Mucosa of descending colon (tissue), 3 donors: ENCODE measurements at regions not wholly inside any gene's neighbourhood (a gene's known extent, or its start where the extent isn't known, plus 50 kb on each side); places are given as distances from the start of the nearest gene placed in this dataset.

Experiments used
- ATAC-seq: fragments of 200-7000 bp; cut with Tn5 transposase; one replicate; pipeline ENCODE4 v1.9.1; 2020; ENCODE audit warnings: mild to moderate bottlenecking, moderate library complexity
- DNase-seq, 3 donors: peaks; one replicate each; pipeline ENCODE4 v3.0.0-alpha.2; 2020
- H3K36me3 ChIP-seq: fragments of 200-600 bp; one replicate; pipeline ENCODE4 v1.8.0; 2021; ENCODE audit warnings: low read depth, mild to moderate bottlenecking
- H3K4me1 ChIP-seq: fragments of 200-600 bp; one replicate; pipeline ENCODE4 v1.8.0; 2021; ENCODE audit warnings: low read depth, mild to moderate bottlenecking
- H3K4me3 ChIP-seq: fragments of 200-600 bp; one replicate; pipeline ENCODE4 v1.8.0; 2021; ENCODE audit warnings: mild to moderate bottlenecking
- H3K9me3 ChIP-seq: fragments of 200-600 bp; one replicate; pipeline ENCODE4 v1.8.0; 2021; ENCODE audit warnings: mild to moderate bottlenecking
- intact Hi-C, 2 donors: fragments of 100-400 bp; cut with DNase I in 1 of 2; cut with micrococcal nuclease in 1 of 2; formaldehyde crosslinking; loops; one replicate each; pipeline versions ENCODE4 v1.11.0 to v1.11.1; 2022; cut with DNase I, micrococcal nuclease
- TF ChIP-seq, protein P1 (sequence below): fragments of 200-600 bp; IDR thresholded peaks from one replicate; pipeline ENCODE4 v1.8.0; 2022; ENCODE audit warnings: antibody characterized with exemption, mild to moderate bottlenecking
- donor health status: DM: no; HTN: no; CAD: no; lungs with moderate emphysema.
- donor health status: DM: no; HTN: no; CAD: no.
- donor health status: DM: no; HTN: yes; CAD: no.

DNA sequence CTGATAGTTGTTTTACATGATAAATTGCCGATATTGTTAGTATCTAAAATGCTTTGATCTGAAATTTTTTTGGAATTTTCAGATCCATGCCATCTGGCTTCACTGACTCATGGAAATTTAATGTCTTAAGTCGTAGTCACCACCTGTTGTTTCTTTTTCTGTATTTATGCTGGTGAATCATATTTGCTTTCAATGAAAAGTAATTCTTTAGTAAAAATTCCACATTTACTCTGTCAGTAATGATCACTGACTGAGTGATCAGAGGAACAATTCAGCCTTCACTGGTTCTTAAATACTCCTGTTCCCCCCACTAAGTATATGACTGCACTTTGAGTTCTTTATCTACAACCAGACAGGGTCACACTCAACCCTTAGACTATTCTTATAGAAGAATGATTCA, 185.6 kb upstream of the NRIP1 start:
- TF ChIP-seq, protein P1, sequence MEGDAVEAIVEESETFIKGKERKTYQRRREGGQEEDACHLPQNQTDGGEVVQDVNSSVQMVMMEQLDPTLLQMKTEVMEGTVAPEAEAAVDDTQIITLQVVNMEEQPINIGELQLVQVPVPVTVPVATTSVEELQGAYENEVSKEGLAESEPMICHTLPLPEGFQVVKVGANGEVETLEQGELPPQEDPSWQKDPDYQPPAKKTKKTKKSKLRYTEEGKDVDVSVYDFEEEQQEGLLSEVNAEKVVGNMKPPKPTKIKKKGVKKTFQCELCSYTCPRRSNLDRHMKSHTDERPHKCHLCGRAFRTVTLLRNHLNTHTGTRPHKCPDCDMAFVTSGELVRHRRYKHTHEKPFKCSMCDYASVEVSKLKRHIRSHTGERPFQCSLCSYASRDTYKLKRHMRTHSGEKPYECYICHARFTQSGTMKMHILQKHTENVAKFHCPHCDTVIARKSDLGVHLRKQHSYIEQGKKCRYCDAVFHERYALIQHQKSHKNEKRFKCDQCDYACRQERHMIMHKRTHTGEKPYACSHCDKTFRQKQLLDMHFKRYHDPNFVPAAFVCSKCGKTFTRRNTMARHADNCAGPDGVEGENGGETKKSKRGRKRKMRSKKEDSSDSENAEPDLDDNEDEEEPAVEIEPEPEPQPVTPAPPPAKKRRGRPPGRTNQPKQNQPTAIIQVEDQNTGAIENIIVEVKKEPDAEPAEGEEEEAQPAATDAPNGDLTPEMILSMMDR, result no peak
- H3K4me1 ChIP-seq, result no peaks in the 10 kb centered on the region
- no peak overlapping the region for H3K4me3 ChIP-seq
- no peaks in the 10 kb centered on the region for H3K36me3 ChIP-seq
- intact Hi-C loops, result no loop called here
- no peak for DNase-seq
- ATAC-seq, result no peak
- no peaks in the 10 kb centered on the region for H3K9me3 ChIP-seq

DNA sequence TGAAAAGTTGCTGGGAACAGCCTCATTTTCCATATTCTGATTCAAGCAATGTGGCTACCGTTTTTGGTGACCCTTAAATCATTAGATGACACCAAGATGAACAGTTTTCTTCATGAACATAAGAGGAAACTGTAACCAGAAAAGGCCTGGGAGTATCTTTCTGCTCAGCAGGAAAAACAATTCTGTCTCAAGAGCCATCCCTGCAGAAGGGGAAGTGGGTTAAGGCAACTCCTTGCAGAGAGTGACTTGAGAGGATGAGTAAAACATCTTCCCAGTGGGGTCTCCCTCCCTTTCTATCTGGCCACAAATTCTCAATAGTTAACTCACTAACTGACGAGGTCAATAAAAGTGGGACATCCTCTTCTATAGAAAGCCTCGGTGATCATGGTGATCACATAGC, 187.6 kb upstream of the NRIP1 start:
- ATAC-seq, result no peak
- TF ChIP-seq, protein P1, result no peak

GRCh38 chr21:15254111-15254510, 189.3 kb upstream of the NRIP1 start:
- Histone ChIP-seq H3K9me3 (no peaks in the 10 kb centered on the region), H3K4me3 (no peak overlapping the region), H3K4me1 (no peaks in the 10 kb centered on the region), H3K36me3 (no peaks in the 10 kb centered on the region)
- intact Hi-C loops, result no loop called here
- TF ChIP-seq, protein P1, result no peak
- DNase-seq (no peak), ATAC-seq (no peak)

More for the DNA sequence above, 187.6 kb upstream of the NRIP1 start:
- H3K9me3 ChIP-seq, result no peaks in the 10 kb centered on the region
- no peaks in the 10 kb centered on the region for H3K4me1 ChIP-seq
- no peaks in the 10 kb centered on the region for H3K36me3 ChIP-seq
- no peak for DNase-seq
- intact Hi-C loops, result no loop called here
- H3K4me3 ChIP-seq, result no peak overlapping the region

- Histone ChIP-seq H3K4me3 (no peak overlapping the region), H3K4me1 (no peaks in the 10 kb centered on the region), H3K36me3 (no peaks in the 10 kb centered on the region), H3K9me3 (no peaks in the 10 kb centered on the region)
- intact Hi-C loops, result no loop called here
- no peak for ATAC-seq
- TF ChIP-seq, protein P1, result no peak
- DNase-seq, result no peak
These were observed 190.5 kb upstream of the NRIP1 start for GRCh38 chr21:15255261-15255660.

DNA sequence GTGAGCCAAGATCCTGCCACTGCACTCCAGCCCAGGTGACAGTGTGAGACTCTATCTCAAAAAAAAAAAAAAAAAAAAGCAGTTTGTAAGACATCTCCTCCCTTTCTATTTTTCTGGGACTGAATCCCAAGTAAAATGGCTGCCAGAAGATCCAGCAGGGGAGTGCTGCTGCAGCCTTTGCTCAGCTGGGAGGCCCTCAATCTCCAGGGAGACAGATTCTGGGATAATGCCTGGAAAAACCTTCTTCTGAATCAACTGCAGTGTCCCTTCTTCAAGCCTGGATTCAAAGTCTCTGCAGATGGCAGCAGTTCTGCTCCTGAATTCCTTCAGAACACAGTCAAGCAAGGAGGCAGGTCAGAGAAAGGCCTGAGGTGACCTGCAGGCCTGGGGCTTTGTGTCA, 191.0 kb upstream of the NRIP1 start:
- intact Hi-C loops, result no loop called here
- ATAC-seq, result no peak
- no peaks in the 10 kb centered on the region for H3K4me1 ChIP-seq

More for the DNA sequence above, 191.0 kb upstream of the NRIP1 start:
- TF ChIP-seq, protein P1, result no peak
- no peak for DNase-seq
- H3K4me3 ChIP-seq, result no peak overlapping the region
- H3K9me3 ChIP-seq, result no peaks in the 10 kb centered on the region
- H3K36me3 ChIP-seq, result no peaks in the 10 kb centered on the region
